Smooth muscle cell (in vitro differentiated cells): ENCODE measurements at regions not wholly inside any gene's neighbourhood (a gene's known extent, or its start where the extent isn't known, plus 50 kb on each side); places are given as distances from the start of the nearest gene placed in this dataset.

ENCODE experiments used
- DNase-seq: peaks from one replicate; lab custom pipeline; 2025; ENCODE audit not compliant: unreplicated experiment; lab: John Stamatoyannopoulos, UW
- H2AFZ ChIP-seq: fragments of 200-600 bp; sonication (generic); 2 replicates; pipeline ENCODE4 v1.6.0; 2016; ENCODE audit warnings: antibody characterized with exemption, low read depth, mild to moderate bottlenecking
- H3F3A ChIP-seq: fragments of 200-600 bp; sonication (generic); 2 replicates; pipeline ENCODE4 v1.6.0; 2017; ENCODE audit warnings: antibody characterized with exemption, low read depth
- H3K27ac ChIP-seq: fragments of 200-600 bp; sonication (generic); 2 replicates; pipeline ENCODE4 v1.5.1; 2016; ENCODE audit warnings: low read depth, mild to moderate bottlenecking
- H3K27me3 ChIP-seq: fragments of 200-600 bp; sonication (generic); 2 replicates; pipeline ENCODE4 v1.6.1; 2016; ENCODE audit warnings: low read depth, mild to moderate bottlenecking
- H3K36me3 ChIP-seq: fragments of 200-600 bp; sonication (generic); 2 replicates; pipeline ENCODE4 v1.5.1; 2016; ENCODE audit warnings: low read depth
- H3K4me1 ChIP-seq: fragments of 200-600 bp; sonication (generic); 2 replicates; pipeline ENCODE4 v1.5.1; 2016; ENCODE audit warnings: low read depth
- H3K4me2 ChIP-seq: fragments of 200-600 bp; sonication (generic); 2 replicates; pipeline ENCODE4 v1.6.0; 2016; ENCODE audit warnings: mild to moderate bottlenecking
- H3K4me3 ChIP-seq: fragments of 200-600 bp; sonication (generic); 2 replicates; pipeline ENCODE4 v1.5.1; 2016; ENCODE audit warnings: mild to moderate bottlenecking
- H3K79me2 ChIP-seq: fragments of 200-600 bp; sonication (generic); 2 replicates; pipeline ENCODE4 v1.6.0; 2016; ENCODE audit warnings: low read depth, mild to moderate bottlenecking
- H3K9ac ChIP-seq: fragments of 200-600 bp; sonication (generic); 2 replicates; pipeline ENCODE4 v1.6.0; 2016; ENCODE audit warnings: low read depth
- H3K9me3 ChIP-seq: fragments of 200-600 bp; sonication (generic); replicated peaks from 2 replicates; pipeline ENCODE4 v1.5.1; 2016; ENCODE audit warnings: low read depth
- H4K20me1 ChIP-seq: fragments of 200-600 bp; sonication (generic); 2 replicates; pipeline ENCODE4 v1.6.0; 2016; ENCODE audit warnings: low read depth
- CTCF ChIP-seq: fragments of 200-600 bp; sonication (generic); IDR thresholded peaks from 2 replicates; pipeline ENCODE4 v1.5.1; 2017; ENCODE audit warnings: borderline replicate concordance, mild to moderate bottlenecking, antibody characterized with exemption; ENCODE audit not compliant: insufficient read depth, poor library complexity, severe bottlenecking
- WGBS: methylation state at CpG from one replicate; pipeline ENCODE4 v1.1.7; 2016; ENCODE audit warnings: low lambda C conversion rate; 5-methylcytosine and 5-hydroxymethylcytosine counted together

- H3K36me3 ChIP-seq = no peaks in the 10 kb centered on the region
- H3K4me2 ChIP-seq = peak overlapping the region; percentile 86
- no peak overlapping the region for H2AFZ ChIP-seq
- no peaks in the 10 kb centered on the region for H3K27me3 ChIP-seq
- peaks cover 45% of the 10 kb centered on the region for H3K4me1 ChIP-seq
- no peak for TF ChIP-seq CTCF
- no peak overlapping the region for H3K4me3 ChIP-seq
- no peak overlapping the region for H3K9ac ChIP-seq
- H3K79me2 ChIP-seq = peaks cover 64% of the 10 kb centered on the region
- H3F3A ChIP-seq = peaks cover 31% of the 10 kb centered on the region
- no peak for DNase-seq
- H3K9me3 ChIP-seq = no peaks in the 10 kb centered on the region
- H4K20me1 ChIP-seq = no peaks in the 10 kb centered on the region
- peak overlapping the region; percentile 81 for H3K27ac ChIP-seq
These were observed 239.9 kb upstream of the DKK2 start for GRCh38 chr4:107276052-107276451.

- no peak for DNase-seq
- peaks cover 31% of the 10 kb centered on the region for H3F3A ChIP-seq
- H3K36me3 ChIP-seq = no peaks in the 10 kb centered on the region
- peaks cover 43% of the 10 kb centered on the region for H3K4me1 ChIP-seq
- no peaks in the 10 kb centered on the region for H3K27me3 ChIP-seq
- H2AFZ ChIP-seq = peak overlapping the region; percentile 49
- no peak for TF ChIP-seq CTCF
- no peaks in the 10 kb centered on the region for H4K20me1 ChIP-seq
- H3K9me3 ChIP-seq = no peaks in the 10 kb centered on the region
- H3K9ac ChIP-seq = peak overlapping the region; percentile 2
- H3K79me2 ChIP-seq = peaks cover 64% of the 10 kb centered on the region
- peak overlapping the region; percentile 81 for H3K27ac ChIP-seq
- peak overlapping the region; percentile 86 for H3K4me2 ChIP-seq
- peak overlapping the region; percentile 8 for H3K4me3 ChIP-seq
These were observed 239.1 kb upstream of the DKK2 start for GRCh38 chr4:107275225-107275624.

GRCh38 chr4:107270614-107271013 is 234.5 kb upstream of the DKK2 start:
- Histone ChIP-seq H4K20me1 (no peaks in the 10 kb centered on the region), H3K9me3 (no peaks in the 10 kb centered on the region), H3K27ac (no peak overlapping the region), H3K79me2 (peaks cover 43% of the 10 kb centered on the region), H3K4me2 (no peak overlapping the region), H3F3A (peaks cover 7% of the 10 kb centered on the region), H3K27me3 (no peaks in the 10 kb centered on the region), H3K9ac (no peak overlapping the region), H3K36me3 (no peaks in the 10 kb centered on the region), H2AFZ (no peak overlapping the region), H3K4me3 (no peak overlapping the region), H3K4me1 (peaks cover 9% of the 10 kb centered on the region)
- TF ChIP-seq CTCF = no peak
- 95% methylated on average over 3 of the region's 3 CpGs for WGBS
- DNase-seq = no peak

- WGBS = 88% methylated on average over 2 of the region's 2 CpGs
- no peaks in the 10 kb centered on the region for H3F3A ChIP-seq
- no peak overlapping the region for H2AFZ ChIP-seq
- H3K27me3 ChIP-seq = no peaks in the 10 kb centered on the region
- no peak overlapping the region for H3K4me3 ChIP-seq
- no peak for TF ChIP-seq CTCF
- H3K9ac ChIP-seq = no peak overlapping the region
- H3K27ac ChIP-seq = no peak overlapping the region
- H4K20me1 ChIP-seq = no peaks in the 10 kb centered on the region
- no peaks in the 10 kb centered on the region for H3K36me3 ChIP-seq
- DNase-seq = no peak
- H3K9me3 ChIP-seq = no peaks in the 10 kb centered on the region
- no peaks in the 10 kb centered on the region for H3K4me1 ChIP-seq
- H3K79me2 ChIP-seq = peaks cover 36% of the 10 kb centered on the region
- no peak overlapping the region for H3K4me2 ChIP-seq
These were observed 233.1 kb upstream of the DKK2 start for GRCh38 chr4:107269175-107269574.
